ENCODE measurements at regions not wholly inside any gene's neighbourhood (a gene's known extent, or its start where the extent isn't known, plus 50 kb on each side); places are given as distances from the start of the nearest gene placed in this dataset.

DNA sequence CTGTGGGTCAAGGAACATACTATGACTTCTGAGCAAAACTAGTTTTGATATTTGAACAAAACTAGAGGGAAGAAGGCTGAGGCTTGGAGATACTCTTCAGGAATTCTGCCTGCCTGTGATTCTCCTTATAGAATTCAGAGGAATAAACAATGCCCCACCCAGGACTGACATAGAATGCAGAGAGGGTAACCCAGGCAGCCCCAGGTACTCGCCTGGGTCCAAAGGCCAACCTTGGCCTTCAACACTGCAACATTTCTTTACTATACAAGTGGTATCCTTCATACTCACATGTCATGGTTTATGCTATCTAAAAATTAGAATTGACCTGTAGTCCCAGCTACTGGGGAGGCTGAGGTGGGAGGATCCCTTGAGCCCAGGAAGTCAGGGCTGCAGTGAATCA lies 217.0 kb upstream of the FOXN3 start:
- H3K36me3 Mint-ChIP-seq, result no peaks in the 10 kb centered on the region
- H3K27me3 Mint-ChIP-seq (ENCODE audit: low read depth in 3 of 3), result peaks cover 2 to 6% (median 2%) of the 10 kb centered on the region in 3 donors
- intact Hi-C loops (cut with micrococcal nuclease), result no loop called here
- no peak for DNase-seq
- H3K4me3 ChIP-seq (replicated peaks in 1 of 3; ENCODE audit: low read depth in 2 of 3, low read length in 3 of 3), result no peak overlapping the region
- TF ChIP-seq, protein P1, sequence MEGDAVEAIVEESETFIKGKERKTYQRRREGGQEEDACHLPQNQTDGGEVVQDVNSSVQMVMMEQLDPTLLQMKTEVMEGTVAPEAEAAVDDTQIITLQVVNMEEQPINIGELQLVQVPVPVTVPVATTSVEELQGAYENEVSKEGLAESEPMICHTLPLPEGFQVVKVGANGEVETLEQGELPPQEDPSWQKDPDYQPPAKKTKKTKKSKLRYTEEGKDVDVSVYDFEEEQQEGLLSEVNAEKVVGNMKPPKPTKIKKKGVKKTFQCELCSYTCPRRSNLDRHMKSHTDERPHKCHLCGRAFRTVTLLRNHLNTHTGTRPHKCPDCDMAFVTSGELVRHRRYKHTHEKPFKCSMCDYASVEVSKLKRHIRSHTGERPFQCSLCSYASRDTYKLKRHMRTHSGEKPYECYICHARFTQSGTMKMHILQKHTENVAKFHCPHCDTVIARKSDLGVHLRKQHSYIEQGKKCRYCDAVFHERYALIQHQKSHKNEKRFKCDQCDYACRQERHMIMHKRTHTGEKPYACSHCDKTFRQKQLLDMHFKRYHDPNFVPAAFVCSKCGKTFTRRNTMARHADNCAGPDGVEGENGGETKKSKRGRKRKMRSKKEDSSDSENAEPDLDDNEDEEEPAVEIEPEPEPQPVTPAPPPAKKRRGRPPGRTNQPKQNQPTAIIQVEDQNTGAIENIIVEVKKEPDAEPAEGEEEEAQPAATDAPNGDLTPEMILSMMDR (IDR thresholded peaks at IDR 0.05), result no peak
- no peaks in the 10 kb centered on the region for H4K20me1 ChIP-seq (ENCODE audit: insufficient read depth, low read length)
- no peaks in the 10 kb centered on the region for H3K9me3 ChIP-seq (replicated peaks in 1 of 2; ENCODE audit: control insufficient read depth in 1 of 2, insufficient read depth in 1 of 2, low read length in 2 of 2)
- H3K79me2 ChIP-seq (ENCODE audit: insufficient read depth, low read length), result no peaks in the 10 kb centered on the region
- no peaks in the 10 kb centered on the region for H3K27me3 ChIP-seq (ENCODE audit: control insufficient read depth in 2 of 2, insufficient read depth in 2 of 2, low read length in 2 of 2)
- peaks cover 11% of the 10 kb centered on the region for H3K4me1 Mint-ChIP-seq
- H3K27ac Mint-ChIP-seq, result no peak overlapping the region
- no peak overlapping the region for H3K4me2 ChIP-seq (replicated peaks; ENCODE audit: extremely low read depth, low read length, poor library complexity, severe bottlenecking)
- H3K9ac ChIP-seq (ENCODE audit: insufficient read depth, low read length, poor library complexity, severe bottlenecking), result no peak overlapping the region
- no CpG with 5 or more reads among the region's 1 CpG for WGBS (ENCODE audit: insufficient coverage)
- H3K27ac ChIP-seq (ENCODE audit: low read depth in 1 of 2, low read length in 2 of 2), result no peak overlapping the region
- H3K9me3 Mint-ChIP-seq, result peaks cover 0 to 4% (median 2%) of the 10 kb centered on the region in 7 donors
- no peaks in the 10 kb centered on the region for H3K4me1 ChIP-seq (ENCODE audit: control insufficient read depth in 1 of 2, insufficient read depth in 2 of 2, low read length in 2 of 2)
- H3K4me3 Mint-ChIP-seq, result no peak overlapping the region
- no peak overlapping the region for H2AFZ ChIP-seq (ENCODE audit: insufficient read depth, low read depth, low read length, poor library complexity, severe bottlenecking)
- no peaks in the 10 kb centered on the region for H3K36me3 ChIP-seq (replicated peaks in 1 of 2; ENCODE audit: control insufficient read depth in 1 of 2, insufficient read depth in 2 of 2, low read length in 2 of 2)

DNA sequence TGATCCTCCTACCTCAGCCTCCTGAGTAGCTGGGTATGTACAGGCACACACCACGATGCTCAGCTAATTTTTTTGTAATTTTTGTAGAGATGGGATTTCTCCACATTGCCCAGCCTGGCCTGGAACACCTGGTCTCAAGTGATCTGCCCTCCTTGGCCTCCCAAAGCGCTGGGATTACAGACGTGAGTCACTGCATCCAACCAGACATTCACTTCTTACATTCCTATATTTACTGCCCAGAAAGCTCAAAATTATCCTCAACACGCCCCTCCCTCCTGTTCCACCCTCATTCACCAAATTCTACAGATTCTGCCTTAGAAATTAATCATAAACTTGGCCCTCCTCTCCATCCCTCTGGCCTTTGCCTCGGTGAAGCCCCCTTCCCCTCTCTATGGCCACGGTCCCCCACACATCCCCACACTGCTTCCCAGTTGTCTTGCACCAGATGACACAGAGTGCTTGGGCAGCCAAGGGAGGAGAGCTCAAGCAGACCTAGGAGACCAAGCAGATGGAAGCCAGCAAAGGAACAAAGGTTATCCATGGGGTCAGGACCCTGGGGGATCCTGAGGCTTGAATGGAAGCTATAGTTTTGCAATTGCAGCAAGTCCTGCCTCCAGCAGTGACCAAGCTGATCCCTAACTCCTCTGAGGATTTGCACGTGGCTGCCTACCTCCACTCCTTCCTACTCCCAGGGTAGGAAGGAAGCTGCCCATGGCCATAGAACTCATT lies 213.2 kb upstream of the FOXN3 start:
- H3K27ac Mint-ChIP-seq, result peak overlapping the region in 4 of 7 donors; percentile 9 to 54 (median 16)
- WGBS (ENCODE audit: insufficient coverage), result 95% methylated on average over 4 of the region's 7 CpGs
- H3K9me3 ChIP-seq (replicated peaks in 1 of 2; ENCODE audit: control insufficient read depth in 1 of 2, insufficient read depth in 1 of 2, low read length in 2 of 2), result peaks cover 0 to 4% of the 10 kb centered on the region in 2 donors
- peaks cover 0 to 8% (median 0%) of the 10 kb centered on the region in 3 donors for H3K27me3 Mint-ChIP-seq (ENCODE audit: low read depth in 3 of 3)
- H3K4me3 Mint-ChIP-seq, result no peak overlapping the region
- DNase-seq, result no peak
- TF ChIP-seq, protein P1 (IDR thresholded peaks at IDR 0.05), result no peak
- H3K36me3 Mint-ChIP-seq, result peaks cover 0 to under 1% of the 10 kb centered on the region in 2 donors
- no peak overlapping the region for H3K4me3 ChIP-seq (replicated peaks in 1 of 3; ENCODE audit: low read depth in 2 of 3, low read length in 3 of 3)
- H3K4me1 Mint-ChIP-seq, result peaks cover 17% of the 10 kb centered on the region
- H3K9ac ChIP-seq (ENCODE audit: insufficient read depth, low read length, poor library complexity, severe bottlenecking), result no peak overlapping the region
- no peaks in the 10 kb centered on the region for H3K4me1 ChIP-seq (ENCODE audit: control insufficient read depth in 1 of 2, insufficient read depth in 2 of 2, low read length in 2 of 2)
- H3K9me3 Mint-ChIP-seq, result peaks cover 6 to 20% (median 9%) of the 10 kb centered on the region in 7 donors
- no peaks in the 10 kb centered on the region for H3K79me2 ChIP-seq (ENCODE audit: insufficient read depth, low read length)
- no peak overlapping the region for H3K4me2 ChIP-seq (replicated peaks; ENCODE audit: extremely low read depth, low read length, poor library complexity, severe bottlenecking)
- intact Hi-C loops (cut with micrococcal nuclease), result no loop called here
- H4K20me1 ChIP-seq (ENCODE audit: insufficient read depth, low read length), result no peaks in the 10 kb centered on the region
- H3K27me3 ChIP-seq (ENCODE audit: control insufficient read depth in 2 of 2, insufficient read depth in 2 of 2, low read length in 2 of 2), result no peaks in the 10 kb centered on the region
- H3K27ac ChIP-seq (ENCODE audit: low read depth in 1 of 2, low read length in 2 of 2), result no peak overlapping the region
- no peak overlapping the region for H2AFZ ChIP-seq (ENCODE audit: insufficient read depth, low read depth, low read length, poor library complexity, severe bottlenecking)
- no peaks in the 10 kb centered on the region for H3K36me3 ChIP-seq (replicated peaks in 1 of 2; ENCODE audit: control insufficient read depth in 1 of 2, insufficient read depth in 2 of 2, low read length in 2 of 2)
